DOHH2 (cell line): ENCODE measurements at regions not wholly inside any gene's neighbourhood (a gene's known extent, or its start where the extent isn't known, plus 50 kb on each side); places are given as distances from the start of the nearest gene placed in this dataset.

Experiments used
- EZH2phosphoT487 ChIP-seq: fragments of 200-600 bp; sonication (generic); IDR thresholded peaks from 2 replicates; pipeline ENCODE4 v1.6.1; 2017; ENCODE audit warnings: borderline replicate concordance, mild to moderate bottlenecking, antibody characterized with exemption, low read length, moderate library complexity, mixed read lengths
- TF ChIP-seq, protein P1 (sequence below): fragments of 200-600 bp; sonication (generic); IDR thresholded peaks from one replicate; pipeline ENCODE4 v1.5.1; 2014; ENCODE audit warnings: antibody characterized with exemption, mild to moderate bottlenecking, low read depth, low read length; ENCODE audit not compliant: poor library complexity, severe bottlenecking

DNA sequence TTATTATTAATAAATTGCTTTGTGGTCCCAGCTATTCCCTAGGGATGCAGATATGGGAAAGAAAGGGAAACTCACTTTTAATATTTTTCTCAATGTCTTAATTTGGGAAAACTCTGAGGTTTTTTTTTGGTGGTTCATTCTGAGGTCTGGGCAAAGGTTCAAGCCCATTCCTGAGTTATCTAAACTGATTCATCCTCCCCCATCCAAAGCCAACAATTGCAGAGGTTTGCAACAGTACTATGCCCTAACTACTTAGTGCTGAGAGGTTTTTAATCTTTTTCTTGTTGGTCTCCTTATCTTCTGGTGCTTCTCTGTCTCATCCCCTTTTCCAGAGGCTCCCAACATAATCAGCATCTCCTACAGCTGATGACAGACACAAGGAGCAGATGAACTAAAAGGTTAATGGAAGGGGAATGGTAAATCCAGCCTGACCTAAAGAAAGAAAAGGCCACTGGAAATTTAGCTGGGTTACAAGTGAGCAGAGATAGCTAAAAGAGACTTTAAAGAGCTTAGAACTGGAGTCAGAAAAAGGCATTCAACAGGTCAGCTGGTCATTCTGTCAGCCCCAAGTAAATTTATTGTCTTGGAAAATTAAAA, 390.4 kb downstream of the TGFB2 start:
- TF ChIP-seq, protein P1, sequence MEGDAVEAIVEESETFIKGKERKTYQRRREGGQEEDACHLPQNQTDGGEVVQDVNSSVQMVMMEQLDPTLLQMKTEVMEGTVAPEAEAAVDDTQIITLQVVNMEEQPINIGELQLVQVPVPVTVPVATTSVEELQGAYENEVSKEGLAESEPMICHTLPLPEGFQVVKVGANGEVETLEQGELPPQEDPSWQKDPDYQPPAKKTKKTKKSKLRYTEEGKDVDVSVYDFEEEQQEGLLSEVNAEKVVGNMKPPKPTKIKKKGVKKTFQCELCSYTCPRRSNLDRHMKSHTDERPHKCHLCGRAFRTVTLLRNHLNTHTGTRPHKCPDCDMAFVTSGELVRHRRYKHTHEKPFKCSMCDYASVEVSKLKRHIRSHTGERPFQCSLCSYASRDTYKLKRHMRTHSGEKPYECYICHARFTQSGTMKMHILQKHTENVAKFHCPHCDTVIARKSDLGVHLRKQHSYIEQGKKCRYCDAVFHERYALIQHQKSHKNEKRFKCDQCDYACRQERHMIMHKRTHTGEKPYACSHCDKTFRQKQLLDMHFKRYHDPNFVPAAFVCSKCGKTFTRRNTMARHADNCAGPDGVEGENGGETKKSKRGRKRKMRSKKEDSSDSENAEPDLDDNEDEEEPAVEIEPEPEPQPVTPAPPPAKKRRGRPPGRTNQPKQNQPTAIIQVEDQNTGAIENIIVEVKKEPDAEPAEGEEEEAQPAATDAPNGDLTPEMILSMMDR = no peak
- TF ChIP-seq EZH2phosphoT487 = no peak
